UCSD-AML1 (cell line): ENCODE measurements at regions not wholly inside any gene's neighbourhood (a gene's known extent, or its start where the extent isn't known, plus 50 kb on each side); places are given as distances from the start of the nearest gene placed in this dataset.
"Not testable (repeated sequence)": the region's sequence is repeated elsewhere in the genome, so short reads cannot be mapped to it uniquely, and the experiment has no call there.

Experiments used
- DNase-seq: peaks from one replicate; lab custom pipeline; 2025; ENCODE audit not compliant: unreplicated experiment; lab: John Stamatoyannopoulos, UW

DNA sequence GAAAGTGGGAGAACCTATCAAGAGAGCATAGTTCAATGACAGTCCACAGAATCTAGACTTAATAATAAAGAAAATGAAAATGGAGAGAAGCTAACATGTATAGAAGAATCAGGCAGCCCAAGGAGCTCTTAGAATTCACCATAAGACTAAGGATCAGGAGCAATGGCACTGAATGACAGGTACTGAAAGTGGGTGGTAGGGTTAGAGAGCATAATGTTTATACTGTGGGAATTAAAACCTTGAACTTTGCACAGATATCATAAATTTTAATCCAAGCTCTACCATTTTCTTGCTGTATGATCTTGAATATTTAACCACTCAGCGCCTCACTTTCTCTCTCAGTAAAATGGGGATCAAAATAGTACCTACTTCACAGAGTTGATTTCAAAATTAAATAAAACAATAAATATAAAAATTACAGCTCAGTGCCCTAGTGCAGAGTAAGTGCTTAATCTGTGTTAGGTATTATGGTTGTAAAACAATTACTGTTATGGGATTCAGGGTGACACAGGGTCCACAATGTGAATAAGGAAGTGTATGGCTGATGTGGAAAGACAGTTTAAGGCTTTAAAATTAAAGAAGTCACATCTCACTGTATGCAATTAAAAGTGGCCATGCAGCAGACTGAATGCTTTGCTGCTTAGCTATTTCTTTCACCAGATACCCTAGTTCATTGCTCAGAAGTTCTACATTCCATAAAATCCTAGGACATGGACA, 319.8 kb downstream of the HINT1 start:
- DNase-seq = no peak

DNA sequence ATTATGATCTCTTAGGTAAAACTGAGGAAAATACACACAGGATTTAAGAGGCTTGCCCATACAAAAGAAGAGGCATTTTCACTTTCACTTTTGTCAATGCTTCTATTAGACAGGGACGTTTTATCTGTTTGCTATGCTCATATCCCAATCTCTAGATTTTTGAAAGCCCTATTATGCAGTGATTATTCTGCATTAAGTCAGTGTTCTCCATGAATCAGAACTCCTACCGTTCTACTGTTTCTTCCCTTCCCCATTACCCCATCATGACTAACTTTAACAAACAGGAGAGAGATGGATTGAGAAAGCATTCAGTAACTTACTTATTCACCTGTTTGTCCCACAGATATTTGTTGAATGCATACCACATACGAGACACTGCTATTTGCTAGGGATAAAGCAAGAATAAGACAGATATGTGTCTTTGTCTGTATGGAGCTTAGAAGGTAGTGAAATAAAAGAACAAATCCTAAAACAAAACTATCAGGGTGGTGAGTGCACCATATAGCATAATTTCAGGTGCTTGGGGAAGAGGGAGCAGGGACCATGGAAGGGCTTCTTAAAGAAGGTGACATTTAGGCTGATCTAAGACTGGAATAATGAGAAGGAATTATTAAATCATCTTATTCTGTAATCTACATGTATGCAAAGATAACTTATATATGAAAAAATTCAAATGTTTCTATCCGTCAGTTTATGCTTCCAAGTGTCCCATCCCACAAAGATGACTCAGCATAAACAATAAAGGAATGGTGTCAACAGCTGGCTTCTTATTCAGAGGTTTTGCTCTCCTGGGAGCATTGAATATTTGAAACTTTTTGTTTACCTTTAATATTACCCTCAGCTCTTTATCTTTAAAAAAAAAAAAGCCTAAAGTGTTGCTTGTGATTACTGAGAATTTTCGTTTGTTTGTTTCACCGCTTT, 328.1 kb downstream of the HINT1 start:
- DNase-seq = no peak

DNA sequence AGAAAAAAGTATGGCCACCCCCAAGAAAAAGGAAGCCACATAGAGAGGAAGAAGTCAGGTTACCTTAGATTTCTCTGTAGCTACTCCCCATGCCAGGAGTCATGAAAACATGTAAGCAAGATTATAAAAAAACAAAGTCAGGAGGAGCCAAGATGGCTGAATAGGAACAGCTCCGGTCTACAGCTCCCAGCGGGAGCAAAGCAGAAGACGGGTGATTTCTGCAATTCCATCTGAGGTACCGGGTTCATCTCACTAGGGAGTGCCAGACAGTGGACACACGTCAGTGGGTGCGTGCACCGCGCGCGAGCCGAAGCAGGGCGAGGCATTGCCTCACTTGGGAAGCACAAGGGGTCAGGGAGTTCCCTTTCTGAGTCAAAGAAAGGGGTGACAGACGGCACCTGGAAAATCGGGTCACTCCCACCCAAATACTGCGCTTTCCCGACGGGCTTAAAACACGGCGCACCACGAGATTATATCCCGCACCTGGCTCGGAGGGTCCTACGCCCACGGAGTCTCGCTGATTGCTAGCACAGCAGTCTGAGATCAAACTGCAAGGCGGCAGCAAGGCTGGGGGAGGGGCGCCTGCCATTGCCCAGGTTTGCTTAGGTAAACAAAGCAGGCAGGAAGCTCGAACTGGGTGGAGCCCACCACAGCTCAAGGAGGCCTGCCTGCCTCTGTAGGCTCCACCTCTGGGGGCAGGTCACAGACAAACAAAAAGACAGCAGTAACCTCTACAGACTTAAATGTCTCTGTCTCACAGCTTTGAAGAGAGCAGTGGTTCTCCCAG, 347.3 kb downstream of the HINT1 start:
- not testable (repeated sequence) for DNase-seq

DNA sequence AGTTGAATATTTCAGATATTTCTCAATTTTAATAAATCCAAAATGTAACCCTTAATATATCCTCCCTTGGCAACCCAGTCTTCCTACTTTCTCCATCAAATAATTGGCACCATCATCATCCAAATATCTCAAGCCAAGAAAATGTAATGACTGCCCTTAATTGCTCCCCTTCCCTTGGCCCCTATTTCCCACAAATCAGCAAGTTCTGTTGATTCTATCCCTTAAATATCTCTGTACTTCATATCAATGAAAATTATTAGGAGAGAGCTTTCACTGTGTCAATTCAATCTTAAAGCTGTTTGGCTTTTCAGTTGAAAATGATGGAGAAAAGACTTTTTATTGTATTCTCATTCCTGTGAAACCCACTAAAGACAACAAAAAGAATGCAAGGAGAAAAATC, 349.8 kb downstream of the HINT1 start:
- DNase-seq = no peak

DNA sequence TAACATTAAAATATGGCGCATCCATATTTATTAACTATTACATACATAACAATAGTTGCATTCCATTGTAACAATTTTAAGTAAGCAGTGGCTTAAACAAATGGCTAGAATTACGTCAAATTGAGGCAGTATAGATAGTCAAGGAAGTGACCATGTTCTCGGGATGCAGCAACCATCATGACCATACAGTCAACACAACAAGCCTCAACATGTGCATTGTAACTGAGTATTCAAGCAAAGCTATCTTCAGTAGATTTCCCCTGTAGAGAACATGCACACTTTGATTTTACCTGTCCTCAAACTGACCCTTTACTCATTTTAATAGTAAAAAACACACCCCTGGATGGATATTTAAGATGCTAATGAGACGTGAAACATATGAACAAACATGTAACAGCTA, 356.4 kb downstream of the HINT1 start:
- DNase-seq = no peak

DNA sequence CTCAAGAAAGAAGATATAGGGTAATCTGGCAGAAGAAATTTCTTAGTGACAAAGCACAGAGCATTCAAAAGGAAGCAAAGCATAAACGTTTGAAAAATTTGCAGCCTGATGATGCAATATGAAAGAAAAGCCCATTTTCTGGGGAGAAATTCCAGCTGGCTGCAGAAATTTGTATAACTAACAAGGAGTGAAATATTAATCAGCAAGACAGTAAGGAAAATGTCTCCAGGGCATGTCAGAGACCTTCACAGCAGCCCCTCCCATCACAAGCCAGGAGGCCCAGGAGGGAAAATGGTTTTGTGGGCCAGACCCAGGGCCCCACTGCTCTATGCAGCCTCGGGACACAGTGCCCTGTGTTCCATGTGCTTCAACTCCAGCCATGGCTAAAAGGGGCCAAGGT, 359.4 kb downstream of the HINT1 start:
- no peak for DNase-seq

DNA sequence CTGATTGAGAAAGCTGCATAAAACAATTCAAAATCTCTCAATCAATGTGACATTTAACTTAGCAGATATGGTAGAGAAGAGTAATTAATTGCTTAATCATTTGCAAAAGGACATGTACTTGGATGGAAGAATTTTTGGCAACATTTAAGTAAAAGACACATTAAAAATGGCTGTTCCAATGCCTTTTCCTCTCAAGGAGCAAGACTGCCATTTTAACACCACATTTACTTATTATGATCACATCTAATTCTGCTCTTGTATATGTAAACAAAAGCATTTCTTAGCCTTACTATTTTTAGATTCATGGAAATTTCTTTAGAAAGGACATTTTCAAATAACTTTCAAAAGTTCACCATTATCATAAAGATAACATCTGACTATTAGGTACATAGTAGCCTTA, 360.0 kb downstream of the HINT1 start:
- no peak for DNase-seq

DNA sequence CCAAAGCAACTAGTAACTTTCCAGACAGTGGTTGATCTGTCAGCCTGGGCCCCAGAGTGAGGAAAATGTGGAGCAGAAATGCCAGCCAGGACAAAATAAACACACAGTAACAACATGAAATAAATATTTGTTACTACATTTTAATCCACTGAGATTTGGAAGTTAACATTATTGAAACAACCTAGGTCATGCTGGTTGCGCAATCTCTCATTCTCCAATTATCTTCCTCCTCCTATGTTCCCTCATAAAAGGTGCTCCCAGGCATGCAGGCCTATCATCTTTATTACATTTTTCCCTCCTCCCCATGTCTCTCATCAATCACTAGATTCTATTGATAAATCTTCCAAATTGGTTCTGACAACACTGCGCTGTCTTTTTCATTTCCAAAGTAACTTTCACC, 363.1 kb downstream of the HINT1 start:
- DNase-seq = no peak

DNA sequence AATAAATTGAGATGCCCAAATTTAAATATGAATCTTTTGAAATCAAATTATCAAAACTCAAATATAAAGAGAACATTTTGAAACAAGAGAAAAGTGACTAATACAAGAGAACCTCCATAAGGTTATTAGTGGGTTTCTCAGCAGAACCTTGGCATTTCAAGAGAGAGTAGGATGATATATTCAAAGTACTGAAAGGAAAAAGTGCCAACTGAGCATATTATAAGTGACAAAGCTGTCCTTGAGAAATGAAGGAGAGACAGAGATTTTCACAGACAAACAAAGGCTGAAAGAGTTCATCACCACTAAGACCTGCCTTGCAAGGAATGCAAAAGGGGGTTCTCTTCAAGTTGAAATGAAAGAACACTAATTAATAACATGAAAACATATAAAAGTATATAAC, 366.0 kb downstream of the HINT1 start:
- no peak for DNase-seq

DNA sequence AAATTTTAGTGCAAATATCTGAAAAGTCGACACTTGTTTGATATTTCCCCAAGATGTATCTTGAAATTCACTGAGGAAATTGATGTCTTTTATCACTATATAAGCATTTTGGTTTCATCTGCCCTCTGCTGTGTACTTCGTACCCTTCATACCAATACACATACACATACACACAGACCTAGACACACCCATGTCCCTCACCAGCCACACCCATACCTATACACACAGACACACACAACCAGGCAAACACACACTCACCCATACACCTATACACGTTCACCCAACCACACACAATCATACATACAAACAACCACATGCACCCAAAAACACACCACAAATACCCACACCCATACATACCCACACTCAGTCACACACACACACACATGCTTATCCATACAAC, 367.8 kb downstream of the HINT1 start:
- DNase-seq = no peak

DNA sequence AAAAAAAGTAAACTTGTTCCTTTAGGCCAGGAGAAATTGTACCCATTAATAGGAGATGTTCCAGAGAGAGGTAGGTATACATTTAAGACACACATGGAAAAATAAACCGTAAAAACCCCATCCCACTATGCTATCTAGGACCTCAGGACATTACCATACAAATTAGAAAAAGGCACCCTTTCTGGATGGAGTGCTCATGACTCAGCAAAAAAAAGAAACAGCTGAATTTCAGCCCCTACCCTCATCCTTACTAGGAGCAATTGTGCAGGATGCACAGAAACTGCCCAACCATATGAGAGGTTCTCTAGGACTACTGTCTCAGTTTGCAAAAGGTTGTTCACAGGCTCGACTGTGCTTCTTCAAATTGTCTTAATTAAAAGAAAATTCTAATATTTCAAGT, 368.2 kb downstream of the HINT1 start:
- DNase-seq = no peak

DNA sequence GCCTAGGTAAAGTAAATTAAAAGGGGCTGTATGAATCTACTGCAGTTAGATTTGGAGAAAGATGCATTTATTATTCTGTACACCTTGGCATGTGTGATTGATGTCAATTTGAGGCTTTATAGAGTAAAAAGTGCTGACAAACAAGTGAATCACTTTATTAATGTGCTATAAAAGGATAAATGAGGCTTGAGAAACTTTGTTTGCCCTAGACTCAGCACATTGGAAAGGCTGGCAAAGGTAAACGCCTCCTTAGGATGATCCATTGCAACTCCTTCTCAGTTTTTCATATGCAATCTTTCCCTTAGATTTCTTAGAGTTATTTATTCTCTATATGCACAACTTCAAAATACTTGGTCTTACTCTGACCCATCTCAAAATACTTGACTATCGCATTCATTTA, 369.0 kb downstream of the HINT1 start:
- DNase-seq = no peak

DNA sequence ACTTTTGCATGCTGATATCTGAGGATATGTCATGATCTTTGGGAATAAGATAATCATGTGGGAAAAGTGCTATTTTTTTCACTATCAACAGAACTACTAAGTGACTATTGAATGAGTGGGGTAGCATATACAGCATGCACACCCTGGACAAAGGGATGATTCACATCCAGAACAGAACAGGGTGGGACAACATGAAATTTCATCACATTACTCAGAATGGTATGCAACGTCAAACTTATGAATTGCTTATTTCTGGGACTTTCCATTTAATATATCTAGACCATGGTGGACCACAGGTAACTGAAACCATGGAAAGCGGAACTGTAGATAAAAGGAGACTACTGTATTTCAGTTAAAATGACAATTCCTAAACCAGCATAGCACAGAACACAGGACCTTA, 370.0 kb downstream of the HINT1 start:
- no peak for DNase-seq

DNA sequence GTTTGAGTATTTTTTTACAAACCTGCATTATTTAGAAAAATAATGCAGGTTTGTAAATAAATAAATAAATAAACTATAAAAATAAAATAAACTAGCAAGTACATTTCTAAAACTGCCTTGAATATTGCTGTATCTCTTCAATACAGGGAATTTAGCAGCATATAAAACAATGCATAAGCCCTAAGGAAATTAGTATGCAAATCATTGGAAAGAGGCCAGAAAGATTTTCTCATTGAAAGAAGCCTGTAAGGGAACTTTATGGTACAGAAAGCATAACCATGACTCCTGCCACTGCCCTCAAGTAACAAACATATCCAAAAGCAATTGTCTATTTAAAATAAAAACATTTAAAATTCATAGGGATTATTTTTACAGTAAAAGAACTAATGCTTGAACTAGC, 387.3 kb downstream of the HINT1 start:
- no peak for DNase-seq

DNA sequence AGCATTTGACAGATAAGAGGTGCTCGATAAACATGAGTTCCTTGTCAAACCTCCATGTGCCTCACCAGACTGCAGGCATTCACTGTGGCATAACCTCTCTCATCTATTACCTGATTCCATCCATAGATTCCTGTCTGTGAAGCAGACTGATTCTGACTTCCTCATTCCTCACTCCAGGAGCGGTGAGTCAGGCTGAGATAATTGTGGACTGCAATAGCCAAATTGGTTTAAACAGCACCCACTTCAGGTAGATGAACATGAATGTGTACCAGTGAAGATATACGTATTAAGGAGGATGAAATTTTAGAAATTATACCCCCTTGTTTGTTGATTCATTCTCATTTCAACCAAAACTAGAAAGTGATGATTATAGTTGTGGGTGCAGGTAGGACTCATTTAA, 391.2 kb downstream of the HINT1 start:
- DNase-seq = no peak

DNA sequence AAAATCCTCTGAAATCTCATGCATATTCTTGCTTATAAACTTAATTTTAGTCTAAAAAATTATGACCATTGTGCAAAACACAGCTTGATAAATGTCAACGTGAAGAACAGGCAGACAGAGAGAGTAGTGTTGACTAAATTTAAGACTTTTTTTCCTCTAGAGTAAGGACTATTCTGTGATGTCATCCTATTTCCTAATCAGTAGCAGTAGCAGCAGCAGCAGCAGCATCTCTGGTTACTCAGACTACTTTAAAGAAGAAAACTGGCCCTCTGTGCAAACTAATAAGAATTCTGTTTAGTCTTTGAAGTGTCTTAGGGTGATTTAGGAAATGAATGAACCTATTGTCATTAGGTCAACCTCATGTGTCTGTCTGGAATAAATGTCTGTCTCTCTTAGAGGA, 403.0 kb downstream of the HINT1 start:
- no peak for DNase-seq

DNA sequence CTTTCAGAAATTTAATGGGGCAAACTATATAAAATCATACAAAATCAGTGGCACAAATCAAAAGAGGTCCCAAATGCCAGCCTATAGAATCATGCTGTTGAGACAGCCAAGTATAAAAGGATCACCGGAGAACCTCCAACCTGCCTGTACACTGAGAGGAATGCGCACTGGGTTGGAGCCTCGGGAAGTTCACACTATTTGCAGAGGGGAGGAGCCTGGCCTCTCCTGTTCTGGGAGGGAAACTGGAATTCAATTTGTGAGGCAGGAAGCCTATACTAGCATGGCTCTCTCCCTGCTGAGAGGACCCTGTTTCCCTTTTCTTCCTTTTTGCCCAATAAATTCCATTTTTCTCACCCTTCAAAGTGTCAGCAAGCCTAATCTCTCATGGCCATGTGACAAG, 406.0 kb downstream of the HINT1 start:
- DNase-seq = no peak

DNA sequence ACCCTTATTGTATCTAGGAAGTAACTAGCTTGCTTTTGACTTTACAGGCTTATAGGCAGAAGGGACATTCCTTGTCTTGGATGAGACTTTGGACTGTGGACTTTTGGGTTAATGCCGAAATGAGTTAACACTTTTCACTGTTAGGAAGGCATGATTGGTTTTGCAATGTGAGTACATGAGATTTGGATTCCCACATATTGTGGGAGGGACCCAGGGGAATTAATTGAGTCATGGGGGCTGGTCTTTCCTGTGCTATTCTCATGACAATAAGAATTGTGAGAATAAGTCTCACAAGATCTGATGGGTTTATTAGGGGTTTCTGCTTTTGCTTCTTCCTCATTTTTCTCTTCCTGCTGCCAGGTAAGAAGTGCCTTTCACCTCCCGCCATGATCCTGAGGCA, 417.5 kb downstream of the HINT1 start:
- DNase-seq = no peak

DNA sequence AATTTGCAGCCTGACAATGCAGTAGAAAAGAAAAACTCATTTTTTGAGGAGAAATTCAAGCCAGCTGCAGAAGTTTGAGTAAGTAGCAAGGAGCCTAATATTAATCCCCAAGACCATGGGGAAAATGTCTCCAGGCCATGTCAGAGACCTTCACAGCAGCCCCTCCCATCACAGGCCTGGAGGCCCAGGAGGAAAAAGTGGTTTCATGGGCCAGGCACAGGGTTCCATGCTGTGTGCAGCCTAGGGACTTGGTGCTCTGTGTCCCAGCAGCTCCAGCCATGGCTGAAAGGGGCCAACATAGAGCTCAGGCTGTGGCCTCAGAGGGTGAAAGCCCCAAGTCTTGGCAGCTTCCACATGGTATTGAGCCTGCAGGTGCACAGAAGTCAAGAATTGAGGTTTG, 418.4 kb downstream of the HINT1 start:
- DNase-seq = not testable (repeated sequence)

DNA sequence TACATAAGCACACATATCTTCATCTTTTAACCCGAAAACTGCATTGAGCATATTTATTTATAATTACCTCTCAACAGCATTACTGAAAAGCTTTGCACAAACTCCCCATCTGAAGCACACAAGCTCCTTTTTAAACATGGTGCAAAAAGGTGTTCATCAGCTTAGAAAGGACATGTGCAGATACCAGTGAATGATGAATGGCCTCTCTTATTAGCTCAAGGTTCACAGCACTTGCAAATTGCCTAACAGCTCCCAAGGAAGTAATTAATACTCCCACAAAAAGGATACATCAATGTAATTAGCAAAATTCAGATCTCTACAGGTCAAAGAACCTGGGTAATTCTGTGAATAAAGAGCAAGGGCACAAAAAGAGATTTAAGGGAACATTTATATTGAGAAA, 422.0 kb downstream of the HINT1 start:
- no peak for DNase-seq

DNA sequence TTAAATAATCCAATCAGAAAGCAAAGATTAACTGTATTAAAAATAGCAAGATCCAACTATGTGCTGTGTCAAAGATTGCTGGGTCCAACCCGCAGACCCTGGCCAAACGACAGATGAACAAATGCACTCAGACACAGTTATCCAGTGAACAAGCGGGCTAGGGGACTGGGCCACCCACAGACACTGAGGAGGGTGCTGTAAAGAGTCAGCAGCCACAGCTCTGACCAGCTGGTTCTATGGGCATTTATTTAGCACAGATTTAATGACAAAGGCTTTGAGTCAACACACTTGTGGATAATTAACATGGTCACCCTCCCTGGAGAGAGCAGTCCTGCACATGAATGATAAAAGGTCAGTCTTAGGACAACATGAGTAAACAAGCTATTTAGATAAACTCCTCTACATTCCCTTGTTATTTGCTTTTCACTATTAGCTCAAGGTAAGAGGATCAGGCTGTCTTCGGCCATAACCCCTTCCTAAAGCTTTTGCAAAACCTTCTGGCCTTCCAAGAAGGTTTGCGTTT, 424.9 kb downstream of the HINT1 start:
- DNase-seq = no peak
